Astrocyte (in vitro differentiated cells and primary cell): ENCODE measurements at regions not wholly inside any gene's neighbourhood (a gene's known extent, or its start where the extent isn't known, plus 50 kb on each side); places are given as distances from the start of the nearest gene placed in this dataset.

Experiments used
- DNase-seq: peaks from one replicate; pipeline ENCODE4 v3.0.0-alpha.2; 2010; ENCODE audit warnings: low read depth
- FAIRE-seq: peaks from 2 replicates; lab custom pipeline; 2011; peaks lifted over from hg19 to GRCh38; lab: Jason Lieb, UNC
- H2AFZ ChIP-seq: 2 replicates; pipeline ENCODE4 v1.6.0; 2012; ENCODE audit warnings: low read depth, low read length, inconsistent platforms
- H3K27ac ChIP-seq: 2 replicates; pipeline ENCODE4 v1.5.1; 2011; ENCODE audit warnings: low read depth, low read length, inconsistent platforms
- H3K27me3 ChIP-seq: 2 replicates; pipeline ENCODE4 v1.6.0; 2011; ENCODE audit warnings: low read length, inconsistent platforms; ENCODE audit not compliant: insufficient read depth
- H3K36me3 ChIP-seq: 2 replicates; pipeline ENCODE4 v1.5.1; 2011; ENCODE audit warnings: low read length, inconsistent platforms; ENCODE audit not compliant: insufficient read depth
- H3K4me1 ChIP-seq: 2 replicates; pipeline ENCODE4 v1.5.1; 2011; ENCODE audit warnings: low read length, inconsistent platforms; ENCODE audit not compliant: insufficient read depth
- H3K4me2 ChIP-seq: 2 replicates; pipeline ENCODE4 v1.6.0; 2012; ENCODE audit warnings: low read length, inconsistent platforms
- H3K4me3 ChIP-seq: 2 replicates; pipeline ENCODE4 v1.5.1; 2011; ENCODE audit warnings: low read depth, mild to moderate bottlenecking, low read length, inconsistent platforms; ENCODE audit not compliant: insufficient read depth
- H3K79me2 ChIP-seq: 2 replicates; pipeline ENCODE4 v1.6.0; 2012; ENCODE audit warnings: mild to moderate bottlenecking, low read length, inconsistent platforms; ENCODE audit not compliant: insufficient read depth
- H3K9ac ChIP-seq: 2 replicates; pipeline ENCODE4 v1.6.0; 2012; ENCODE audit warnings: mild to moderate bottlenecking, low read length, inconsistent platforms
- H3K9me3 ChIP-seq: 2 replicates; pipeline ENCODE4 v1.5.1; 2012; ENCODE audit warnings: low read depth, mild to moderate bottlenecking, low read length, inconsistent platforms; ENCODE audit not compliant: insufficient read depth
- H4K20me1 ChIP-seq: 2 replicates; pipeline ENCODE4 v1.6.0; 2012; ENCODE audit warnings: low read length, inconsistent platforms; ENCODE audit not compliant: insufficient read depth
- H3K27ac Mint-ChIP-seq: one replicate; pipeline ENCODE4 v1.8.0; 2021; ENCODE audit warnings: mild to moderate bottlenecking, mixed read lengths; ENCODE audit not compliant: unreplicated experiment
- H3K27me3 Mint-ChIP-seq: one replicate; pipeline ENCODE4 v1.8.0; 2021; ENCODE audit warnings: low read depth, mixed read lengths; ENCODE audit not compliant: unreplicated experiment
- H3K36me3 Mint-ChIP-seq: one replicate; pipeline ENCODE4 v1.8.0; 2021; ENCODE audit warnings: low read depth, mixed read lengths; ENCODE audit not compliant: unreplicated experiment
- H3K4me1 Mint-ChIP-seq: one replicate; pipeline ENCODE4 v1.8.0; 2021; ENCODE audit warnings: low read depth, mixed read lengths; ENCODE audit not compliant: unreplicated experiment
- H3K4me3 Mint-ChIP-seq: one replicate; pipeline ENCODE4 v1.8.0; 2021; ENCODE audit warnings: mild to moderate bottlenecking, moderate library complexity, mixed read lengths; ENCODE audit not compliant: unreplicated experiment
- H3K9me3 Mint-ChIP-seq: one replicate; pipeline ENCODE4 v1.8.0; 2021; ENCODE audit warnings: mild to moderate bottlenecking, mixed read lengths; ENCODE audit not compliant: unreplicated experiment
- CTCF ChIP-seq: IDR thresholded peaks from 2 replicates; pipeline ENCODE4 v1.5.1; 2011; ENCODE audit warnings: low read depth, mild to moderate bottlenecking, inconsistent platforms, low read length, moderate library complexity; ENCODE audit not compliant: insufficient read depth
- EZH2 ChIP-seq: IDR thresholded peaks from 2 replicates; pipeline ENCODE4 v1.6.1; 2012; ENCODE audit warnings: mild to moderate bottlenecking, low read length, inconsistent platforms; ENCODE audit not compliant: insufficient read depth

DNA sequence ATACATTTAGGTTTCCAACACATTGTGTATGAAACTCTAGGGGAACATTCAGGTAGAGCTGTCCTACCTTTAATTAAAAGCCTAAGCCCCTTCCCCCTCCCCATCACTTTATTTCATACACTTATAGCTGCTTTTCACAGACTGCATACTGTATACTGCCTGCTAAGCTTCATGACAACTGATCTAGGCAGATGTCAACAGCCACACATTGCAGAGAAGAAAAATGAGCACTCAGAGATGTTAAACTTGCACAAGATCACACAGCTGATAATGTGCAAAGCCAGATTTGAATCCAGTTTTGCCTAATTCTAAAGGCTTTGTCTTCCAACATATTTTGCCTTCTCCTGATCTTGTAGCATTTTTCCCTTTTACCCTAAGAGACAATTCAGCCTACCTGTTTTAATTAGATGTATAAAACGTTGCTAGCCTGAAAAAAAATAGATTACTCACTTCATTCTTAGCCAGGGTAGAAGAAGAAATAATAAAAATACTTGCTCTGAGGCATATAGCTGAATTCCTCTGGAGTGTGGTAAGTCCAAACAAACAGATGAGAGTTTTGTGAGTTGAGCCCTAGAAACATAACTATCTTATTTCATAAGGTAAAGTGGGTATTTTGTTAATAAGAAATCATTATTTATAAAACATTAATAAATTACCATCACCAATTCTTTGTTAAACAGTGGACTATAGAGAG, 56.9 kb upstream of the CAST start:
- Histone ChIP-seq H4K20me1 (no peaks in the 10 kb centered on the region), H3K9ac (no peak overlapping the region), H3K79me2 (no peaks in the 10 kb centered on the region), H2AFZ (no peak overlapping the region), H3K27me3 (no peaks in the 10 kb centered on the region), H3K4me3 (no peak overlapping the region), H3K27ac (no peak overlapping the region), H3K9me3 (no peaks in the 10 kb centered on the region), H3K4me2 (no peak overlapping the region), H3K4me1 (no peaks in the 10 kb centered on the region), H3K36me3 (no peaks in the 10 kb centered on the region)
- DNase-seq (no peak), FAIRE-seq (no peak)
- Mint-ChIP-seq H3K4me1 (peaks cover 1% of the 10 kb centered on the region), H3K4me3 (no peak overlapping the region), H3K27me3 (no peaks in the 10 kb centered on the region), H3K36me3 (no peaks in the 10 kb centered on the region), H3K27ac (no peak overlapping the region), H3K9me3 (peaks cover 3% of the 10 kb centered on the region)
- TF ChIP-seq EZH2: no peak
- no peak for TF ChIP-seq CTCF

DNA sequence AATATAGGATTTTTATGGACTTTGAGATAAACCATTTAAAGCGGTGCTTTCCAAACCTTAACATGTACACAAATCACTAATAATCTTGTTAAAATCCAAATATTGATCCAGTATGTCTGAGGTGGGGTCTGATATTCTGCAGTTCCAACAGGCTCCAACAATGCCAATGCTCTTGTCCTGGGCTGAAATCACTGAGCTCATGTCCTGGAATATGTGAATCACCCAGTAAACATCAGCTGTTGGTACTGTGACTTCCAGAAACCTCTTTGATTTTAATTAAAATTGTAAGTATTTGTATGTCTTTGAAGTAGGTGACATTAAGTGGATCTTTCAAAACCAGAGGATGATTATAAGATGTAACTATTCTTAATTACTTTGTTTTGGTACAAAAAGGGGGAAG, 52.8 kb upstream of the CAST start:
- H3K27ac ChIP-seq: no peak overlapping the region
- H2AFZ ChIP-seq: no peak overlapping the region
- H3K79me2 ChIP-seq: no peaks in the 10 kb centered on the region
- DNase-seq: no peak
- no peaks in the 10 kb centered on the region for H3K36me3 ChIP-seq
- H4K20me1 ChIP-seq: no peaks in the 10 kb centered on the region
- peaks cover 3% of the 10 kb centered on the region for H3K4me1 ChIP-seq
- no peak overlapping the region for H3K27ac Mint-ChIP-seq
- TF ChIP-seq CTCF (no peak), EZH2 (no peak)
- H3K4me3 ChIP-seq: no peak overlapping the region
- H3K9me3 ChIP-seq: no peaks in the 10 kb centered on the region
- H3K4me2 ChIP-seq: no peak overlapping the region
- no peaks in the 10 kb centered on the region for H3K27me3 Mint-ChIP-seq
- no peaks in the 10 kb centered on the region for H3K27me3 ChIP-seq
- H3K36me3 Mint-ChIP-seq: no peaks in the 10 kb centered on the region
- H3K9me3 Mint-ChIP-seq: peaks cover 3% of the 10 kb centered on the region
- H3K4me1 Mint-ChIP-seq: peaks cover 6% of the 10 kb centered on the region
- no peak overlapping the region for H3K9ac ChIP-seq
- no peak overlapping the region for H3K4me3 Mint-ChIP-seq
- FAIRE-seq: no peak

DNA sequence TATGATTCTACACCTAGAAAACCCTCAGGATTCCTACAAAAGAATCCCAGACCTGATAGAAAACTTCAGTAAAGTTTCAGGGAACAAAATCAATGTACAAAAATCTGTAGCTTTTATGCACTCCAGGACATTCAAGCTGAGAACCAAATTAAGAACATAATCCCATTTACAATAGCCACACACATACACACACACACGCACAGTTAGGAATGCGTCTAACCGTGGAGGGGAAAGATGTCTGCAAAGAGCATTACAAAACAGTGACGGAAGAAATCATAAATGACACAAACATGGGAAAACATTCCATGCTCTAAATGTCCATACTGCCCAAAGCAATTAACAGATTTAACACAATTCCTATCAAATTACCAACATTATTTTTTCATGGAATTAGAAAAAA, 51.4 kb upstream of the CAST start:
- Mint-ChIP-seq H3K4me3 (no peak overlapping the region), H3K36me3 (no peaks in the 10 kb centered on the region), H3K9me3 (peaks cover 3% of the 10 kb centered on the region), H3K27ac (no peak overlapping the region), H3K27me3 (no peaks in the 10 kb centered on the region), H3K4me1 (peaks cover 12% of the 10 kb centered on the region)
- DNase-seq: no peak
- no peaks in the 10 kb centered on the region for H3K79me2 ChIP-seq
- H4K20me1 ChIP-seq: no peaks in the 10 kb centered on the region
- H3K9me3 ChIP-seq: no peaks in the 10 kb centered on the region
- no peak overlapping the region for H3K27ac ChIP-seq
- H3K36me3 ChIP-seq: no peaks in the 10 kb centered on the region
- H3K4me3 ChIP-seq: no peak overlapping the region
- no peaks in the 10 kb centered on the region for H3K27me3 ChIP-seq
- FAIRE-seq: no peak
- H3K4me2 ChIP-seq: no peak overlapping the region
- TF ChIP-seq EZH2 (no peak), CTCF (no peak)
- no peak overlapping the region for H2AFZ ChIP-seq
- peaks cover 14% of the 10 kb centered on the region for H3K4me1 ChIP-seq
- no peak overlapping the region for H3K9ac ChIP-seq
